ENCODE measurements at regions not wholly inside any gene's neighbourhood (a gene's known extent, or its start where the extent isn't known, plus 50 kb on each side); places are given as distances from the start of the nearest gene placed in this dataset.
A peak's percentile ranks its signal among the peaks of the same experiment; 100 is the strongest.

GRCh38 chr1:30400507-30400906 is 322.9 kb downstream of the MATN1 start:
- DNase-seq = no peak

GRCh38 chr1:30399026-30399425 is 324.4 kb downstream of the MATN1 start:
- no peak for DNase-seq

- DNase-seq = no peak
Measured at GRCh38 chr1:30397576-30397975, 325.8 kb downstream of the MATN1 start.

GRCh38 chr1:30395631-30396030 is 327.8 kb downstream of the MATN1 start:
- no peak for DNase-seq

GRCh38 chr1:30388386-30388785 is 335.0 kb downstream of the MATN1 start:
- no peak for DNase-seq

DNA sequence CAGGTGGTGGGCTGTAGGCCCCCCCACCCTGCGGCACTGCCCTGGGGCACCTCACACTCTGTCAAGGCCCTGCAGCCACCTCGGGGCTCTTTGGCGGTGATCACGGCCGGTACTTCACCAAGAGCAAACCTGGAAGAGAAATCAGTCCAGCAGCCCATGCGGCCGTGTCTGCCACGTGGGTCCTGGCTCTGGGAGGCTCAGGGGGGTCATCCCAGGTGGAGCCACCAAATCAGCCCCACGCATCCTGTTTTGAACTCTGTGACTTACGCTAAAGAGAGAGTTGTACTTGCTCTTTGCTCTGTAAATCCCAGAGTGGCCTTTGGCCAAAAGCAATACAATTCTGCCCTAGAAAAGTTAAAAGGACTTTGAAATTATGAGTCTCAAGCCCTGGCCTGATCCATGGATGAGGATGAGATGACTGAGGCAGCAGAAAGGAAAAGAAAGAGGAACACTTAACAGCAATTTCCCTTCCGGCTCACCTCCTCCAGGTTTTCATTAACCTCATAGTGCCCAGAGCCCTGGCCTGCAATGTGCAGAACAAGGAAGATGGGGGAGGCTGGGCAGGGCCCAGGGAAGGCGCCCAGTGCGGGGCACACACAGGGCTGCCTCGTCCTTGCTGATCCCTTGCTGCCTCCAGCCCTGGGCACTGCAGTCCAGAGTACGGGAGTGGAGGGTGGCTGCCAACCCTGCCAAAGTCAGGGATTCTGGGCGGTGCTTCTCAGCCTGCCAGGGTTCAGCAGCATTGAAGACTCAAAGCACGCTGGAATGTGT is 337.0 kb downstream of the MATN1 start:
- no peak for DNase-seq

DNA sequence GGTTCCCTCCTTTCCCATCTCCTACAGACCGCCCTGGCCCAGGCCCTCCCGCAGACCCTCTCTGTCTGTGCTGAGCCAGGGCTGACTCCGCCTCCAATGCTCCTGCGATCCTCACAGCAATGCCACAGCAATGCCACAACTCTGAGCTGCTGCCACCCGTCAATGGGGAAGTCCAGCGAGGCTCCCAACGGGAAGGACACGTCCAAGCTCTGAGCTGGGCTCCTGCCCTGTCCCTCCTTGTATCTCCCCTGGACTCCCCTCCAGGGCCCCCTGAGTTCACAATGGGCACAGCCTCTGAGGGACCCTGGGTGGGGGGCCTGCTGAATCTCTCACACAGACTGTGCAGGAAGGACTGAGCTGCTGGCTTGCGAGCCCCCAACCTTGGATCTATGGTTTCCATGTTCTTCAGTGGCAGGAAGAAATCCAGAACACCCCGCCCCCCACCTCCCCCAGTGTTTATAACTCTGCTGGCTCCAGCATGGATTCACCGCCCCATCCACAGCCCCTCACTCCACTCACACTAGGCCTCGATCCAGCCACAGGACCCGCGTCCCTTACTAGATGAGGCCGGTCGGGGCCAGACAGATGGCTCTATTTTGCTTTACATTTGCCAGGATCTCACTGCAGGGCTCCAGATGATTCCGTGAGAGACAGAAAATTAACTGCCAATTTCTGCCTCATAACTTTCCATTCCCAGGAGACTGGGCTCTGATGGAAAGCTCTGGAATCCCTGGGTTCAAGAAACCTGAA is 338.0 kb downstream of the MATN1 start:
- DNase-seq = no peak

GRCh38 chr1:30384286-30385245 is 338.8 kb downstream of the MATN1 start:
- DNase-seq = no peak

DNA sequence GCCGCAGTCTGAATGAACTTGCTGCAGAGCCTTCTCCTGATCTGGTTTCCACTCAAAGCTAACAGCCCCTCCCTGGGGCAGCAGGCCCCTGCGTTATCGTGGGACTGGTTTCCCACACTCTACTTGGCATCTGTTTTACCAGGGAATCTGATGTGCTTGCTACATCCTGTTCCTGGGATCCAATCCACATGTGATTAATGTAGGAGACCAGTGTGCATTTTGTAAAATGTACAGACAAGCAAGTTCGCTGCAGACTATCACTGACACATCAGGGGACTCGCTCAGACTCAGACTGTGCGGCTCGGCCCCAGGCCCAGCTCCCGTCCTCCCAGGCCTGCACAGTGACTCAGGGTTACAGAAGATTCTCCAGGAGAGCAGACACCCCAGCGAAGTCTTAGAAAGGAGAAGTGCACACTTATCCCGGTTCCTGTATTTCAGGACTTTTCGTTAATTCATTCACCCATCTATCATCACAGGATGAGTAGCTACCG is 340.1 kb downstream of the MATN1 start:
- no peak for DNase-seq

DNA sequence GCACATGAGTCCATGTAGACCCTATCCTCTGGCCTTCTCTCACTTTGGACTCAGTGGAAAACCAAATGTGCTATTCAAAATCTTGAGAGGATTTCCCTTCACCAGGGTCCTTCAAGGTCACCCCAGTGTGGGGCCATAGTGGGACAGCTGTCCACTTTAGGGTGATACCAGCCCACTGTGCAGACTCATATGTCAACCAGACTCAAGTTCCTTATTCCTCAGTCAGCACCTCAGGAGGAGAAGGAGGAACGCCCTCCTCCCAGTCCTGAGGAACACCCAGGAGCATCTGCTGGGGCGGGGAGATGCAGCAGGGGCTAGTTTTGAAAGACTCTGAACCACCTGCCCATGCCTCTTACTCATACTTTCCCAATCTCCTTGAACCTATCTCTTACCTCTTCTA is 340.9 kb downstream of the MATN1 start:
- no peak for DNase-seq

DNA sequence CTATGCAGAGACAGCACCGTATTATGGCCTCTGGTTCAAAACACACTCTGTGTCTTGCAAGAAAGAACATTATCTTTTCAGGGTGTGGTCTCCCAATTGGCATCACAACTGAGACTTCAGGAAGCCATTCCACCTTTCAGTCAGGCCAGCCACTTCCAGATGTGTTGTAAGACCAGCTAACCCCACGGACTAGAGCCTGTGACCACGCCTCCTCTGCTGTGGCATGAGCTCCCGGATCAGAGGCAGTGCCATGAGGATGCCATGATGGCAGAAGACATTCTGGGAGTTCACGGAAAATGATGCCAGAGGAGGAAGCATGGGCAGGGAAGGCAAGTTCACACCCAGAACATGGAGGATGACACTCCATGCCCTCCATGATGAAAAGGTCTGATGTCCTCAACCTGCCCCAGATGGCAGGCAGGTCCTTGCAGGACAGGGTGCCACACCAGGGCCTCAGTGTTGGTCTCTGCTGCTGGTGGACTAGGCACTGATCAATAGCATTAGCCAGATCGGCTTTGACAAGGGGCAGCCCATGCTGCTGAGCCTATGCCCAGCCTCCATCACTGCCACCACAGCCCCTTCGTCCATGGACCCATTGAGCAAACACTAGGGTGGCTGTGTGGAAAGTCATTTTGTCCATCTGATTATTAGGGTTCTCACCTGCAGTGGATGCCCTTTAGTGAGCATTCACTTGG is 341.6 kb downstream of the MATN1 start:
- DNase-seq = no peak

DNA sequence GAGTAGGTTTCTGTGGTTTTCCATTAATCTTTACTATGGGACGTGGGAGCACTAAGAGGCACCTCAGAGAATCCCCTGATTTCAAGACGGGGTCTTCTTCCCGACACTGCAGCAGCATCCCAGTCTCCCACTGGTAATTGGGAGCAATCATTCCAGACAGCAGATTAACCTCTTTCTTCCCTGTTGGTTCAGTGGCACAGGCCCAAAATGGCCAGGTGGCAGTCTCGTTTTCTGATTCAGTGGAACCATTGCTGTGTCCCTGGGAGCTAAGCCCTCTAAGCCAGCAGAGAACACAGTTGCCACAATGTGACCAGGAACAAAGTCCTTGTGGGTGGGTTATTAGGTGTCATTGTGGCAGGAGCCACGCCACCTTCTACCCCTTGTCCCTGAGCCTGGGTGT is 342.1 kb downstream of the MATN1 start:
- no peak for DNase-seq

GRCh38 chr1:30380625-30380984 is 342.8 kb downstream of the MATN1 start:
- DNase-seq = no peak

GRCh38 chr1:30379684-30380624 is 343.4 kb downstream of the MATN1 start:
- DNase-seq = peak; percentile 89

DNA sequence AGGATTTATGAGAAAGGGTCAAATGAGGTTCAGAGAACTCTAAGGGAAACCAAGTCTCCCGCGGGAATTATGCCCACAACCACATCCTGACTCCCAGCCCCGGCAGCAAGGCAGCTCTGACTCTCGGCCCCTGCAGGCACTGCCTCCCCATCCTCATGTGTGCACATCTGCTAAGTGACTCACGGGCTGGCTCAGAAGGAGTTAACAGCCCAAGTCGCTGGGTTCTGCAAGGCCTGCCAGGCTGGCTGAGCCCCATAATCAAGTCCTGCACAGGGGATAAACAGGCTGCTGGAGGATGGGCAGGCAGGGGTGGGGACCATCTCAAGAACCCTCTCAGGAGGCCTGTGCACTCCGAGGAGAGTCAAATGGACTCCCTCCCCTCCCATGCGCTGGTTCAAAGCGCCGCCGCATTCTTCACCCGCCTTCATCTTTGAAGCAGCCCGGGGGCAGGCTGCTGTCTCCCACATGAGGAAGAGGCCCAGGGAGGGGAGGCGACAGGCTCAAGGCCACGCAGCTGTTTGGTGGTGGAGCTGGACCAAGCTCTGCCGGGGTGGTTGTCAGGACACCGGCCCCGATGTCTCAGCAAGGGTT is 344.3 kb downstream of the MATN1 start:
- DNase-seq = no peak

DNA sequence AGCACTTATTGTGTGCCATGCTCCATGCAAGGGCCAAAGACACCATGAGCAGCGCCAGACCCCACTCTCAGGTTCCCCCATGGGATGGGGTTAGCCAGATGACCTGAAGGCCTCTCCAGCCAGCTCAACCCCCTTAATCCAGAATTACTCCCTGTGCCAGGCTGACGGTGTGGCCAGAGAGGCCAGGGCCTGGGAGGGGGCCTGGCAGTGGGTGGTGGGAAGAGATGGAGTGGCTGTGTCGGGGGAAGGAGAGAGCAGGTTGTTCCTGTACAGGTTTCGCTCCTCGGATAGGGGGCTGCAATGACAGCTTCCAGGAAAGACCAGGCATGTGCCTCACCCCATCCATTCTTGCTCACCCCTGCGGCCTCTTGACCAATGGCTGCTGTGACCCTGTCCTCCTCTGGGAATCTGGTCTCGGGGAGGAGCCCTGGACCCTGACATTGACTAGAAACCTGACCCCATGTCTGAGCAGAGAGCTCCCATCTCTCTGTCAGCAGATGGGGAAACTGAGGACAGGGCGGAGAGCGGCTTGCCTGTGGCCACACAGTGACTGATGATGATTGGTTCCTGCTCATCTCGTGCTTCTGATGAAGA is 345.3 kb downstream of the MATN1 start:
- DNase-seq = no peak

DNA sequence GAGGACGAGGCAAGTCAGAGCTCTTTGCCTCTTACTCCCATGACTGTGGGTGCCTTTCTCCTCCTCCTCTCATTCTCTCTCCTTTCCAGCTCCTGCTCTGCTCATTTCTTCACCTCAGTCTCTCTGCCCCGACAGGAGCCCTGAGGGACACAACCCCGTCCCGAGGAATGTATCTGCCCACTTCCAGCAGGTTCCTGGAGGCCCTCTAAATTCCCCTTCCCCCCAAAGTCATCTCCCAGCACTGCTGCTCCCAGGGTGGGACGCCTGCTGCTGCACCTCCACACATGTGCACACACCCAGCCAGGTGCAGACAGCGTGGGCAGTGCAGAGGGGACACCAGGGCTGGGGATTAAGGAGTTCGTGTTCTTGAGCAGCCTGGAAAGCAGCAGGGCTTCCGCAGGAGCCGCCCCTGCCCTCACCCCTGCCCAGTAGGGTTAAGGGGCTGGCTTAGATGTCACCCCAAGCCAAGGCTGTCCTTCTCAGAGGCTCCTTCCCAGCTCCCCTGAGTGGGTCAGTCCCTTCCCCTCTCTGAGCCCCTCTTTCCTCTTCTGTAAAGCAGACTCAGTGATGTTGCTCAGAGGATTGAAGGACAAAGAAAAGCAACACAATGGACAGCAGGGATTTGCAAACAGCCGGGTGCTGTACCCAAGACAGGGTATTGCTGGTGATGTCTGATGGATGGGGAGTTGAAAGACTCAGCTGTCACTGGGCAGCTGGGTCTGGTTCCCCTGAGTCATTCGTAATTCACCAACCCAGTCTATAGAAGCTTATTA is 346.0 kb downstream of the MATN1 start:
- no peak for DNase-seq

GRCh38 chr1:30376054-30376697 is 347.2 kb downstream of the MATN1 start:
- no peak for DNase-seq

DNA sequence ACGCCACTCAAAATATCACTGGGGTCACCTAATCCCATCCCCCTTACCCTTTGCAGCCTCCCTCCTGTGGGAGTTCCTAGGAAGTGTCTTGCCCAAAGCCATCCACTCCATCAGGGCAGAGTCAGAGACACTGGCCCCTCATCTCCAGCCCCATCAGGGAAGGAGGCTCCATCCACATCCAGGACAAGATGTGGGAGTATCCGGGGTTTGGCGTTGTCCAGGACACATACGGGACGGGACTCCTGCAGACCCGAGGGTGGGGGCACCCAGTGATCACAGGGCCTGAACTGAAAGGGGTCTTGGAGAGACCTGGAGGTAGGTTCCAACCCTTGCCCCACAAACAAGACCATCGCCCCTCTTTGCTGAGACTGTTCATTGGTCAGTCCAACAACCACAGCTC is 348.2 kb downstream of the MATN1 start:
- DNase-seq = no peak
